ENCODE measurements at regions not wholly inside any gene's neighbourhood (a gene's known extent, or its start where the extent isn't known, plus 50 kb on each side); places are given as distances from the start of the nearest gene placed in this dataset.

DNA sequence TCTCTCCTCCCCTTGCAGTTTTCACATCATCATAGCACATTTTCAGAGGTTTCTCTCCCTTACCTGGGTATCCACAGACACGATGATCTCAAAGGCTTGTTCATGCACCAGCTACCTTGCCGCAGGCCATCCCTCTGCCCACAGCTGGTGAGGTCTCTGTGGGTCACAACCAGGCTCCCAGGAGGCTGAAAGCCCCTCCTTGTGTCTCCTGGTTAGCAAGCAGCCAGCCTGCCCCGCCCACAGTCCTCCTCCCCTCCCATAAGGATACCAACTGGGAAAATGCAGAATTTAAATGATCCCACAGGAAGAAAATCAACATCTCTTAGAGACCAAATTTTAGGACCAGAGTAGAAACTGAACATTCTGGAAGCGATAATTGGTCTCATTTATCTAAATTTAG, 213.5 kb upstream of the PPP2R3A start:
- Histone ChIP-seq H3F3A (ENCODE audit: low read depth) (no peaks in the 10 kb centered on the region), H3K9me2 (replicated peaks; ENCODE audit: low read depth, low read length) (no peaks in the 10 kb centered on the region), H3K27me3 (ENCODE audit: insufficient read depth, low read length, poor library complexity, severe bottlenecking) (no peaks in the 10 kb centered on the region), H3K79me2 (ENCODE audit: insufficient read depth, low read length) (no peaks in the 10 kb centered on the region), H2AFZ (ENCODE audit: low read length) (no peak overlapping the region), H3K4me1 (ENCODE audit: insufficient read depth, low read length, poor library complexity, severe bottlenecking) (no peaks in the 10 kb centered on the region), H3K4me3 (ENCODE audit: low read length, poor library complexity, severe bottlenecking) (no peak overlapping the region), H4K20me1 (ENCODE audit: insufficient read depth, low read length, poor library complexity, severe bottlenecking) (no peaks in the 10 kb centered on the region), H3K4me2 (ENCODE audit: low read depth, low read length, poor library complexity, severe bottlenecking) (no peak overlapping the region), H3K36me3 (ENCODE audit: insufficient read depth, low read length) (no peaks in the 10 kb centered on the region), H3K9me3 (ENCODE audit: insufficient read depth, low read depth, low read length) (no peaks in the 10 kb centered on the region), H3K9ac (ENCODE audit: low read depth, low read length, poor library complexity, severe bottlenecking) (no peak overlapping the region)
- TF ChIP-seq EZH2phosphoT487 (IDR thresholded peaks at IDR 0.05; ENCODE audit: borderline replicate concordance) (no peak), CTCF (conservative IDR thresholded peaks at IDR 0.05; ENCODE audit: low read length) (no peak)

DNA sequence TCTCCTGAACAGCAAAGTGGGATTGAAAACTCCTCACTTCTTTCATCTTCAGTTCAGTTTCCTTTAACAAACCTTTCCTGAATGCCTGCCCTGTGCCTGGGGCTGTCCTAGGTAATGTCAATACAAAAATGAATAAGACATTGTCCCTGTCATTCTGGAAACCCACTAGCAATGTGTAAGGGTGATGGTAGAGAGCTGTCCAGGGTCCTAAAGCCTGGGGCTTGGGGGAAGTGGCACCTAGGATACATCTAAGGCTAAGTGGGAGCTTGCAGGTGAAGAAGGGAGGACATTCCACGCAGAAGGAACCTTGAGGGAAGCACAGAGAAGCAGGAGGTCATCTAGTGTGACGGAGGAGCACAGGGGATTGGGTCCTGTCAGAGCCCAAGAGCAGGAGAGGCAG, 212.7 kb upstream of the PPP2R3A start:
- Histone ChIP-seq H3K27me3 (ENCODE audit: insufficient read depth, low read length, poor library complexity, severe bottlenecking) (no peaks in the 10 kb centered on the region), H3K9ac (ENCODE audit: low read depth, low read length, poor library complexity, severe bottlenecking) (no peak overlapping the region), H3K36me3 (ENCODE audit: insufficient read depth, low read length) (no peaks in the 10 kb centered on the region), H3K9me3 (ENCODE audit: insufficient read depth, low read depth, low read length) (no peaks in the 10 kb centered on the region), H3F3A (ENCODE audit: low read depth) (no peaks in the 10 kb centered on the region), H3K79me2 (ENCODE audit: insufficient read depth, low read length) (no peaks in the 10 kb centered on the region), H3K9me2 (replicated peaks; ENCODE audit: low read depth, low read length) (no peaks in the 10 kb centered on the region), H2AFZ (ENCODE audit: low read length) (no peak overlapping the region), H3K4me1 (ENCODE audit: insufficient read depth, low read length, poor library complexity, severe bottlenecking) (no peaks in the 10 kb centered on the region), H3K4me2 (ENCODE audit: low read depth, low read length, poor library complexity, severe bottlenecking) (no peak overlapping the region), H4K20me1 (ENCODE audit: insufficient read depth, low read length, poor library complexity, severe bottlenecking) (no peaks in the 10 kb centered on the region), H3K4me3 (ENCODE audit: low read length, poor library complexity, severe bottlenecking) (no peak overlapping the region)
- TF ChIP-seq EZH2phosphoT487 (IDR thresholded peaks at IDR 0.05; ENCODE audit: borderline replicate concordance) (no peak), CTCF (conservative IDR thresholded peaks at IDR 0.05; ENCODE audit: low read length) (no peak)

DNA sequence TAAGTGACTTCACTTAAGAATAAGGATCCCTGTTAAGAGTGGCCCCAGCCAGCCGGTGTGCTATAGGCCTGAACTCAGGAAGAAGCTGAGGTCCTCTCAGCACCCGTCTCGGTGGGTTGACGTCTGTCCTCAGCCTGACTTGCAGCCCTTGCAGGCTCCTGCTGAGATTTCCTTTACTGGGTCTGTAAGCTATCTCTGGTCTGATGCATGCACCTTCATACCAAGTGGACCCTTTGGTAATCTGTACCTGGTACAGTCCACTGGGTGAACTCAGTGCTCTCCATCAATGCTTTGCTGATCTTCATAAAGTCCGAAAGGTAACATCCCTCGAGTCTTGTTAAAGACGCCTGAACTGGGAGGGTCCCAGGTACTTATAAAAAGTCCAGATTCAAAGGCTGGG, 212.0 kb upstream of the PPP2R3A start:
- Histone ChIP-seq H3K9me2 (replicated peaks; ENCODE audit: low read depth, low read length) (no peaks in the 10 kb centered on the region), H3F3A (ENCODE audit: low read depth) (no peaks in the 10 kb centered on the region), H3K4me2 (ENCODE audit: low read depth, low read length, poor library complexity, severe bottlenecking) (no peak overlapping the region), H4K20me1 (ENCODE audit: insufficient read depth, low read length, poor library complexity, severe bottlenecking) (no peaks in the 10 kb centered on the region), H3K79me2 (ENCODE audit: insufficient read depth, low read length) (no peaks in the 10 kb centered on the region), H3K9ac (ENCODE audit: low read depth, low read length, poor library complexity, severe bottlenecking) (no peak overlapping the region), H3K36me3 (ENCODE audit: insufficient read depth, low read length) (no peaks in the 10 kb centered on the region), H3K9me3 (ENCODE audit: insufficient read depth, low read depth, low read length) (no peaks in the 10 kb centered on the region), H3K4me1 (ENCODE audit: insufficient read depth, low read length, poor library complexity, severe bottlenecking) (no peaks in the 10 kb centered on the region), H3K4me3 (ENCODE audit: low read length, poor library complexity, severe bottlenecking) (no peak overlapping the region), H2AFZ (ENCODE audit: low read length) (no peak overlapping the region), H3K27me3 (ENCODE audit: insufficient read depth, low read length, poor library complexity, severe bottlenecking) (no peaks in the 10 kb centered on the region)
- no peak for TF ChIP-seq EZH2phosphoT487 (IDR thresholded peaks at IDR 0.05; ENCODE audit: borderline replicate concordance)

DNA sequence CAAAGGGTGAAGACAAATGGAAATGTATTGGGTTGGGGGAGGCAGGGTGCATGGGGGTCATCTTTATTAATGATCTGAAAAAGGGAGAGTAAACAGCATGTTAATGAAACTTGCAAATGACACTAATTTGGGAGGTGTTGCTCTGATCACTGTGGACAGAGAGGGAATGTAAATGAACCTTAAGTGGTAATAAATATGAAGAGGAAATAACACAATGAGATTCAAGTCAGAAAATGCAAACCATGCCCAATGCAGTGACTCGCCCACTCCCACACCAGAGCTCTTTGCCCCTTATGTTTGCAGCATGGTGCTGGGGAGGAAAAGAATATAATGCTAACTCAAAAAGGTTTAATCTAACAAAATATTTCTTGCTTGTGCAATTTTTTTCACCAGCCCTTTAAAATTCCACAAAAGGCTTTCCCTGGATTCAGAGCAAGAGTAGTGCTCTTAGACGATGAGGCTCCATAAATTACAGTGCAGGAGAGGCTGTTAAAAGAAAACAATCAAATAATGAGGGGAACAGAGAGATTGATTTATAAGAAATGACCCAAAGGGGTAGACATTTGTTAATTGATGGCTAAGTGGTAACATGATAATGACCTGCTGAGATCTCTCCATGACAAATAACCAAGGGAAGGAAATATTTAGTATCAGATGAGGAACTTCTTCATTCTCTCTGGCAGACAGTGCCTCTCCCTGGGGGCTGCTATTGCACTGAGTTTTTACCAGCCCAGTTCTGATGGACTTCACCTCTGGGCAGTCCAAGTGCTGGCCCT, 210.0 kb upstream of the PPP2R3A start:
- Histone ChIP-seq H3K27me3 (ENCODE audit: insufficient read depth, low read length, poor library complexity, severe bottlenecking) (no peaks in the 10 kb centered on the region), H3K4me3 (ENCODE audit: low read length, poor library complexity, severe bottlenecking) (no peak overlapping the region), H3K36me3 (ENCODE audit: insufficient read depth, low read length) (no peaks in the 10 kb centered on the region), H3K9ac (ENCODE audit: low read depth, low read length, poor library complexity, severe bottlenecking) (no peak overlapping the region), H3K4me1 (ENCODE audit: insufficient read depth, low read length, poor library complexity, severe bottlenecking) (no peaks in the 10 kb centered on the region), H3K4me2 (ENCODE audit: low read depth, low read length, poor library complexity, severe bottlenecking) (no peak overlapping the region), H3K9me2 (replicated peaks; ENCODE audit: low read depth, low read length) (no peaks in the 10 kb centered on the region), H2AFZ (ENCODE audit: low read length) (no peak overlapping the region), H3K79me2 (ENCODE audit: insufficient read depth, low read length) (no peaks in the 10 kb centered on the region), H3K9me3 (ENCODE audit: insufficient read depth, low read depth, low read length) (no peaks in the 10 kb centered on the region), H4K20me1 (ENCODE audit: insufficient read depth, low read length, poor library complexity, severe bottlenecking) (no peaks in the 10 kb centered on the region), H3F3A (ENCODE audit: low read depth) (no peaks in the 10 kb centered on the region)
- TF ChIP-seq CTCF (conservative IDR thresholded peaks at IDR 0.05; ENCODE audit: low read length) (no peak), EZH2phosphoT487 (IDR thresholded peaks at IDR 0.05; ENCODE audit: borderline replicate concordance) (no peak)

Measured in Loucy (cell line).